Neural progenitor cell (in vitro differentiated cells): ENCODE measurements at regions not wholly inside any gene's neighbourhood (a gene's known extent, or its start where the extent isn't known, plus 50 kb on each side); places are given as distances from the start of the nearest gene placed in this dataset.

ENCODE experiments used
- CTCF ChIP-seq: fragments of 200-600 bp; sonication (generic); IDR thresholded peaks from 2 replicates; pipeline ENCODE4 v1.5.1; 2017; ENCODE audit warnings: antibody characterized with exemption, mild to moderate bottlenecking
- EZH2 ChIP-seq: fragments of 200-600 bp; sonication (generic); IDR thresholded peaks from 2 replicates; pipeline ENCODE4 v1.6.1; 2017; ENCODE audit warnings: antibody characterized with exemption, mild to moderate bottlenecking, moderate library complexity
- EZH2phosphoT487 ChIP-seq: fragments of 200-600 bp; sonication (generic); IDR thresholded peaks from 2 replicates; pipeline ENCODE4 v1.6.1; 2017; ENCODE audit warnings: antibody characterized with exemption

DNA sequence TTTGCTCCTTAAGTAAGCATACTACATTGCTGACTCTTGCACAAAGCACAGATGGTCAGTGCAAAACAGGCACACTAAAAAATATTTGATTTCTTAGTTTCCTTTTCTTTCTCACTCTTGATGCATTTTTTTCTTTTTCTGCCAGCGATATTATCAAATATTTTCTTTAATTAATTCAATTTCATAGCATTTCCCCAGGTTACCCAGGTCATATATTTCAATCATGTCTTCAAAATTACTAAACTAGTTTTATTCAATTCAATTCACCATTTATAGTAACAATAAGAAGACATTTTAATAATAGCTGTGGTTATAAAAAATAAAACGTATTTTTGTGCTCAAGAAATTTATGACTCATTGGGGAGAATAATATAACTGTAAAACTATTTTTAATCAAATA is 421.2 kb downstream of the GASK1B start:
- no peak for TF ChIP-seq CTCF
- no peak for TF ChIP-seq EZH2phosphoT487
- TF ChIP-seq EZH2, result no peak
